PC-9 (cell line): ENCODE measurements at regions not wholly inside any gene's neighbourhood (a gene's known extent, or its start where the extent isn't known, plus 50 kb on each side); places are given as distances from the start of the nearest gene placed in this dataset.

Source experiments
- BruUV-seq: library from RNA; stranded (reverse); fragments of 400-500 nt; replicated peaks from 2 replicates; lab custom pipeline; 2021; lab: Mats Ljungman, UMichigan
- CTCF ChIA-PET: fragments of 300-600 bp; sonication (Branson Sonifier 250); formaldehyde crosslinking; loops from one replicate; lab custom pipeline; 2022; ENCODE audit warnings: antibody characterized with exemption; lab: Charles Lee
- POLR2A ChIA-PET: fragments of 300-600 bp; sonication (Branson Sonifier 250); formaldehyde crosslinking; loops from one replicate; lab custom pipeline; 2022; ENCODE audit warnings: antibody characterized with exemption; ENCODE audit not compliant: unreplicated experiment; lab: Charles Lee
- DNase-seq, 2 experiments: peaks; one replicate each; pipeline versions ENCODE4 v3.0.0 to v3.0.0-alpha.2; 2015 to 2022; ENCODE audit warnings: mixed read lengths in 1 of 2
- H2AFZ ChIP-seq: fragments of 200-600 bp; sonication (generic); 2 replicates; pipeline ENCODE4 v1.8.1; 2017; ENCODE audit warnings: antibody characterized with exemption
- H3F3A ChIP-seq: fragments of 200-600 bp; sonication (generic); 2 replicates; pipeline ENCODE4 v1.8.1; 2017; ENCODE audit warnings: antibody characterized with exemption, mild to moderate bottlenecking, low read depth; ENCODE audit not compliant: insufficient read depth
- H3K27ac ChIP-seq: fragments of 200-600 bp; sonication (generic); 2 replicates; pipeline ENCODE4 v1.6.1; 2016; ENCODE audit warnings: mixed run types
- H3K27me3 ChIP-seq: fragments of 200-600 bp; sonication (generic); 2 replicates; pipeline ENCODE4 v1.6.1; 2016; ENCODE audit warnings: low read depth, mixed run types; ENCODE audit not compliant: insufficient read depth
- H3K36me3 ChIP-seq: fragments of 200-600 bp; sonication (generic); 2 replicates; pipeline ENCODE4 v1.6.1; 2016; ENCODE audit warnings: low read depth, mixed run types
- H3K4me1 ChIP-seq: fragments of 200-600 bp; sonication (generic); replicated peaks from 2 replicates; pipeline ENCODE4 v1.6.1; 2016; ENCODE audit warnings: mixed run types; ENCODE audit not compliant: insufficient read depth
- H3K4me2 ChIP-seq: fragments of 200-600 bp; sonication (generic); 2 replicates; pipeline ENCODE4 v1.6.1; 2017; ENCODE audit warnings: mixed run types
- H3K4me3 ChIP-seq: fragments of 200-600 bp; sonication (generic); 2 replicates; pipeline ENCODE4 v1.6.1; 2016; ENCODE audit warnings: mixed run types
- H3K79me2 ChIP-seq: fragments of 200-600 bp; sonication (generic); 2 replicates; pipeline ENCODE4 v1.6.1; 2017; ENCODE audit warnings: low read depth, mixed run types
- H3K9me2 ChIP-seq: fragments of 200-600 bp; sonication (generic); 2 replicates; pipeline ENCODE4 v1.8.1; 2017; ENCODE audit warnings: mild to moderate bottlenecking; ENCODE audit not compliant: insufficient read depth
- H3K9me3 ChIP-seq: fragments of 200-600 bp; sonication (generic); 2 replicates; pipeline ENCODE4 v1.8.1; 2016; ENCODE audit warnings: low read depth; ENCODE audit not compliant: insufficient read depth
- H4K20me1 ChIP-seq: fragments of 200-600 bp; sonication (generic); 2 replicates; pipeline ENCODE4 v1.8.1; 2017; ENCODE audit not compliant: insufficient read depth
- EZH2 ChIP-seq: fragments of 200-600 bp; sonication (generic); IDR thresholded peaks from 2 replicates; pipeline ENCODE4 v1.8.0; 2017; ENCODE audit warnings: antibody characterized with exemption, low read depth
- intact Hi-C: fragments of 100-400 bp; cut with micrococcal nuclease; formaldehyde crosslinking; loops from one replicate; pipeline ENCODE4 v1.10.0; 2022; ENCODE audit not compliant: unreplicated experiment
- TF ChIP-seq, protein P1 (sequence below): fragments of 200-600 bp; sonication (generic); conservative IDR thresholded peaks from 2 replicates; pipeline ENCODE4 v1.6.1; 2017; ENCODE audit warnings: mixed run types, antibody characterized with exemption, mild to moderate bottlenecking, moderate library complexity

- H3K27ac ChIP-seq: no peak overlapping the region
- H3F3A ChIP-seq: no peaks in the 10 kb centered on the region
- BruUV-seq: no TSS peak
- no peaks in the 10 kb centered on the region for H3K9me3 ChIP-seq
- no peaks in the 10 kb centered on the region for H3K79me2 ChIP-seq
- H3K27me3 ChIP-seq: no peaks in the 10 kb centered on the region
- DNase-seq: no peak
- POLR2A ChIA-PET: no interaction called here
- H2AFZ ChIP-seq: no peak overlapping the region
- H3K4me3 ChIP-seq: no peak overlapping the region
- H4K20me1 ChIP-seq: no peaks in the 10 kb centered on the region
- no peaks in the 10 kb centered on the region for H3K36me3 ChIP-seq
- H3K4me2 ChIP-seq: no peak overlapping the region
- H3K9me2 ChIP-seq: no peaks in the 10 kb centered on the region
- H3K4me1 ChIP-seq: peaks cover 1% of the 10 kb centered on the region; the same call in 1 of the 2 replicates
- intact Hi-C loops: no loop called here
- CTCF ChIA-PET: no interaction called here
- TF ChIP-seq, protein P1, sequence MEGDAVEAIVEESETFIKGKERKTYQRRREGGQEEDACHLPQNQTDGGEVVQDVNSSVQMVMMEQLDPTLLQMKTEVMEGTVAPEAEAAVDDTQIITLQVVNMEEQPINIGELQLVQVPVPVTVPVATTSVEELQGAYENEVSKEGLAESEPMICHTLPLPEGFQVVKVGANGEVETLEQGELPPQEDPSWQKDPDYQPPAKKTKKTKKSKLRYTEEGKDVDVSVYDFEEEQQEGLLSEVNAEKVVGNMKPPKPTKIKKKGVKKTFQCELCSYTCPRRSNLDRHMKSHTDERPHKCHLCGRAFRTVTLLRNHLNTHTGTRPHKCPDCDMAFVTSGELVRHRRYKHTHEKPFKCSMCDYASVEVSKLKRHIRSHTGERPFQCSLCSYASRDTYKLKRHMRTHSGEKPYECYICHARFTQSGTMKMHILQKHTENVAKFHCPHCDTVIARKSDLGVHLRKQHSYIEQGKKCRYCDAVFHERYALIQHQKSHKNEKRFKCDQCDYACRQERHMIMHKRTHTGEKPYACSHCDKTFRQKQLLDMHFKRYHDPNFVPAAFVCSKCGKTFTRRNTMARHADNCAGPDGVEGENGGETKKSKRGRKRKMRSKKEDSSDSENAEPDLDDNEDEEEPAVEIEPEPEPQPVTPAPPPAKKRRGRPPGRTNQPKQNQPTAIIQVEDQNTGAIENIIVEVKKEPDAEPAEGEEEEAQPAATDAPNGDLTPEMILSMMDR: no peak
- TF ChIP-seq EZH2: no peak
Observed at GRCh38 chr1:165055581-165055980, 300.9 kb downstream of the LMX1A start.

DNA sequence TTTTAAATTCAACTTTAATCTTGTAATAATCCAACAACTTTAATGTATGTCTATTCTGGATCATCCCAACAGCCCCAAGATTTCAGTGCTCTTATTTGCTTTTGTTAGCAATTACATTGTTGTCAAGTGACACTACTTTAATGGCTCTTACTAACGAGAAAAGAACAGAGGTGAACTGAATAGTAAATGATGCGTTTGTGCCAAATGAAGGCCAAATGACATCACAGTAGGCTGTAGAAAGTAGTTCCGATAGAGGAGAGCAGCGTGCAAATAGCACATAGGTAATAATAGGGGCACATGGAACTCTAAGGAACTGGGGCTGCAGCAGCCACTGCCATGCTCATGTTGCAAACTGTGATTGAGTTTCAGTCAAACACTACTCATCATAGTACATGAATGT, 301.9 kb downstream of the LMX1A start:
- BruUV-seq: no TSS peak
- Histone ChIP-seq H3K9me2 (no peaks in the 10 kb centered on the region), H3K4me1 (peaks cover 7% of the 10 kb centered on the region; the same call in 1 of the 2 replicates), H3K27ac (no peak overlapping the region), H2AFZ (no peak overlapping the region), H3F3A (no peaks in the 10 kb centered on the region), H4K20me1 (no peaks in the 10 kb centered on the region), H3K79me2 (no peaks in the 10 kb centered on the region), H3K36me3 (no peaks in the 10 kb centered on the region), H3K4me3 (no peak overlapping the region), H3K4me2 (no peak overlapping the region), H3K27me3 (no peaks in the 10 kb centered on the region), H3K9me3 (no peaks in the 10 kb centered on the region)
- CTCF ChIA-PET: no interaction called here
- intact Hi-C loops: no loop called here
- no peak for DNase-seq
- TF ChIP-seq EZH2: no peak
- TF ChIP-seq, protein P1: no peak
- POLR2A ChIA-PET: no interaction called here

- no peak for DNase-seq
- no peaks in the 10 kb centered on the region for H3F3A ChIP-seq
- H3K36me3 ChIP-seq: no peaks in the 10 kb centered on the region
- H3K4me3 ChIP-seq: no peak overlapping the region
- no peaks in the 10 kb centered on the region for H3K79me2 ChIP-seq
- TF ChIP-seq EZH2: no peak
- TF ChIP-seq, protein P1: no peak
- CTCF ChIA-PET: no interaction called here
- H3K4me1 ChIP-seq: peaks cover 7% of the 10 kb centered on the region; the same call in 1 of the 2 replicates
- no peak overlapping the region for H3K4me2 ChIP-seq
- H2AFZ ChIP-seq: no peak overlapping the region
- no peaks in the 10 kb centered on the region for H3K9me3 ChIP-seq
- POLR2A ChIA-PET: no interaction called here
- no peaks in the 10 kb centered on the region for H4K20me1 ChIP-seq
- BruUV-seq: no TSS peak
- H3K27me3 ChIP-seq: no peaks in the 10 kb centered on the region
- H3K27ac ChIP-seq: no peak overlapping the region
- H3K9me2 ChIP-seq: no peaks in the 10 kb centered on the region
- intact Hi-C loops: no loop called here
Observed at GRCh38 chr1:165053351-165053750, 303.2 kb downstream of the LMX1A start.
